ENCODE measurements at regions not wholly inside any gene's neighbourhood (a gene's known extent, or its start where the extent isn't known, plus 50 kb on each side); places are given as distances from the start of the nearest gene placed in this dataset.

DNA sequence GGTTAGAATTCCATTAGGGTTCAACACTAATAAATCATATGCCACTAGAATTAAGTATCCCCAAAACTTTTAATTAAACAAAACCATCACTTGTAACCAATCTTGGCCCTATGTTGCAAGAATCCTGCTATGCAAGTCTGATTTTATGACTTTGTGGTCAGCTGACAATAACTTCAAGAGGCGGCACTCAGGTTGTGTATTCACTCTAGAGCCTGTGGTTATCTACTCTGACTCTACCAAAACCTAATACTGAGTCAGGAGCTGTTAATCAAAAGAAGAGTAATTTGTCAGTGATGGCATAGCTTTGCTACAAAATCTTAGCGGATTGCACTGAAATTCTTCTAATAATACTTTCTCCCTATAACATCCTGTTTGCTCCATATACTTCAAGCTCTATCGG, 253.7 kb downstream of the AASDHPPT start:
- Histone ChIP-seq H3K9me3 (peaks cover 0 to 5% (median 0%) of the 10 kb centered on the region in 11 donors), H3K4me1 (no peaks in the 10 kb centered on the region), H3K4me3 (no peak overlapping the region), H3K27me3 (no peaks in the 10 kb centered on the region), H3K36me3 (no peaks in the 10 kb centered on the region), H3K27ac (no peak overlapping the region)
- DNase-seq (no peak), ATAC-seq (no peak)
- intact Hi-C loops (cut with DNase I), result no loop called here
- TF ChIP-seq, protein P1, sequence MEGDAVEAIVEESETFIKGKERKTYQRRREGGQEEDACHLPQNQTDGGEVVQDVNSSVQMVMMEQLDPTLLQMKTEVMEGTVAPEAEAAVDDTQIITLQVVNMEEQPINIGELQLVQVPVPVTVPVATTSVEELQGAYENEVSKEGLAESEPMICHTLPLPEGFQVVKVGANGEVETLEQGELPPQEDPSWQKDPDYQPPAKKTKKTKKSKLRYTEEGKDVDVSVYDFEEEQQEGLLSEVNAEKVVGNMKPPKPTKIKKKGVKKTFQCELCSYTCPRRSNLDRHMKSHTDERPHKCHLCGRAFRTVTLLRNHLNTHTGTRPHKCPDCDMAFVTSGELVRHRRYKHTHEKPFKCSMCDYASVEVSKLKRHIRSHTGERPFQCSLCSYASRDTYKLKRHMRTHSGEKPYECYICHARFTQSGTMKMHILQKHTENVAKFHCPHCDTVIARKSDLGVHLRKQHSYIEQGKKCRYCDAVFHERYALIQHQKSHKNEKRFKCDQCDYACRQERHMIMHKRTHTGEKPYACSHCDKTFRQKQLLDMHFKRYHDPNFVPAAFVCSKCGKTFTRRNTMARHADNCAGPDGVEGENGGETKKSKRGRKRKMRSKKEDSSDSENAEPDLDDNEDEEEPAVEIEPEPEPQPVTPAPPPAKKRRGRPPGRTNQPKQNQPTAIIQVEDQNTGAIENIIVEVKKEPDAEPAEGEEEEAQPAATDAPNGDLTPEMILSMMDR (IDR thresholded peaks at IDR 0.05), result no peak
- WGBS, 2 donors, result 90% methylated on average over 3 of the region's 3 CpGs

DNA sequence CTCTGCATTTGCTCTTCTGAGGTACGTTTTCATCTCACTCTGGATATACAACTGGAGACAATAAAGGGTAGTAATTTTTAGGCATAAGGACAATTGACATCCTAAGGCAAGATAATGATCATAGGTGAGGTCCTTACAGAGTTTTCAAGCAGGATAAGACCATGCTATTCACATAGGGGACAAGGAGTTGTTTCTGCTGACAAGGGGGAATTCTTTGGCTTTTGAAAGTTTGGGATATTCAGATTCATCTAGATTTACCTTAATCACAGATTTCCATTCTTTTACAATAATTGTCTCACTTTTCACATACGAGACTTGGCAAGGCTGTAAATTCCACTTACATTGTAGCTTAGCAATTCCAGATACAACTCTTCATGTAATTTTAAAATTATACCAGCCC, 256.2 kb downstream of the AASDHPPT start:
- WGBS, 2 donors, result 85 to 87% methylated on average over 2 of the region's 2 CpGs
- Histone ChIP-seq H3K4me1 (no peaks in the 10 kb centered on the region), H3K36me3 (no peaks in the 10 kb centered on the region), H3K27ac (no peak overlapping the region), H3K9me3 (peaks cover 0 to 5% (median 0%) of the 10 kb centered on the region in 11 donors), H3K27me3 (no peaks in the 10 kb centered on the region), H3K4me3 (no peak overlapping the region)
- DNase-seq, result no peak
- intact Hi-C loops (cut with DNase I), result no loop called here
- TF ChIP-seq, protein P1 (IDR thresholded peaks at IDR 0.05), result no peak
- ATAC-seq, result no peak

DNA sequence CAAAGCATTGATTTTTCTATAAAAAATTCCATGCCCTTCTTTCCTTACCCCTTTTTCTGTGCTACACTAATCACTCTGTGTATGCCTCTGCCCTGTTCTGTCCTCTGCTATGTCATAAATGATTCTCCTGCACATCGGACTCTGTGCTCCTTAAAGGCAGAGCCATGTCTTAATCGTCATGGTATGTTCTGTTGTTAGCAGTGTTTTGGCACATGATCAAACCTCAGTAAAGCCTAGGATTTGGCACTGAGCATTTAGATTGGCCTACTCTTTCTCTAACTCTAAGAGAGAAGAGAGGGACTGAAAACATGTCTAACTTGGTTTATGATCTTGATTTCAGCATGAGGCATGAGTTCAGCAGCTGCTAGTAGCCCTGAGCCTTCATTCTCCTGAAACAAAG, 266.9 kb downstream of the AASDHPPT start:
- Histone ChIP-seq H3K36me3 (no peaks in the 10 kb centered on the region), H3K4me3 (no peak overlapping the region), H3K27ac (no peak overlapping the region), H3K9me3 (no peaks in the 10 kb centered on the region), H3K27me3 (no peaks in the 10 kb centered on the region), H3K4me1 (no peaks in the 10 kb centered on the region)
- intact Hi-C loops (cut with DNase I), result no loop called here
- ATAC-seq, result no peak
- no peak for DNase-seq
- TF ChIP-seq, protein P1 (IDR thresholded peaks at IDR 0.05), result no peak
- WGBS, 2 donors, result 57 to 58% methylated on average over 2 of the region's 2 CpGs

DNA sequence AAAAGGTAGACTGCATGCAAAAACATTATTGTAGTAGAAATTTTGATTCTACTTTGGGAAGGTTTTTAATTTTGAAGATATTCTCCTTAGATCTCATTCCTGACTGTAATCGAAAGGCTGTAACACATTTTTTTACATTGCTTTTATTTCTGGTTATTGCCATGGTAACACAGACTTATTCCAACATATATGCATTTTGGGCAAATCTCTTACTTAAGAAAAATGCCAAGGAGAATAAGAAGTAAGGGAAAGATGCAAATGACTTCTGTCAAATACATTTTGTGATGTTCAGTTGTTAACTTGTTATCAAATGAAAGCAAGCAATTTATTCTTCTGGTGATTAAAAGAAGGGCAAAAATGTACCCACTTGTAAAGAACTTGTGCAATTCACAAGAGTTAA, 267.5 kb downstream of the AASDHPPT start:
- no peaks in the 10 kb centered on the region for H3K36me3 ChIP-seq
- H3K27ac ChIP-seq, result no peak overlapping the region
- H3K27me3 ChIP-seq, result no peaks in the 10 kb centered on the region
- TF ChIP-seq, protein P1 (IDR thresholded peaks at IDR 0.05), result no peak
- H3K4me1 ChIP-seq, result no peaks in the 10 kb centered on the region
- no peak overlapping the region for H3K4me3 ChIP-seq
- DNase-seq, result no peak
- ATAC-seq, result no peak
- intact Hi-C loops (cut with DNase I), result no loop called here
- WGBS, 2 donors, result 81 to 83% methylated on average over 1 of the region's 1 CpG
- no peaks in the 10 kb centered on the region for H3K9me3 ChIP-seq

DNA sequence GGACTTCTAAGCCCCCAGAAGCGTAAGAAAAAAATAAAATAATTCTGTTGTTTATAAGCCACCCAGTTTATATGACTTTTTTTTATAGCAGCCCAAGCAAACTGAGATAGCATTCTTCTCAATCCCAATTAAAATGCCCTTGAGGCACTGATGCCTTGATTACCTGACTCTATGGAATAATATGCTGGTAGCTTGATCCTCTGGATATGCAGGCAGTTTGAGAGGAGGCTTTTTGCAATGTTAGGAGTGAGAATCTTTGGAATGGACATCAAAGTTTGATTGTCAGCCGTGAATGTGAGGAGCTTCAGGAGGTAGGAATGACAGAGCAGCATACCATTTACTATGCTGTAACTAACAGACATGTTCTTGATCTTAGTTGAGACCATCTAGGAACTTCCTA, 275.6 kb downstream of the AASDHPPT start:
- H3K9me3 ChIP-seq, result peaks cover 0 to 14% (median 0%) of the 10 kb centered on the region in 11 donors
- no peaks in the 10 kb centered on the region for H3K4me1 ChIP-seq
- H3K27ac ChIP-seq, result no peak overlapping the region
- DNase-seq (no peak), ATAC-seq (no peak)
- WGBS, 2 donors, result 74 to 84% methylated on average over 2 of the region's 2 CpGs
- TF ChIP-seq, protein P1 (IDR thresholded peaks at IDR 0.05), result no peak
- H3K4me3 ChIP-seq, result no peak overlapping the region
- no peaks in the 10 kb centered on the region for H3K36me3 ChIP-seq
- intact Hi-C loops (cut with DNase I), result no loop called here
- H3K27me3 ChIP-seq, result no peaks in the 10 kb centered on the region
